GM19438 (cell line): ENCODE measurements at regions not wholly inside any gene's neighbourhood (a gene's known extent, or its start where the extent isn't known, plus 50 kb on each side); places are given as distances from the start of the nearest gene placed in this dataset.

ENCODE experiments used
- ATAC-seq: cut with Tn5 transposase; IDR thresholded peaks from one replicate; pipeline ENCODE4 v1.9.1; 2021; ENCODE audit warnings: low read depth; ENCODE audit not compliant: unreplicated experiment

DNA sequence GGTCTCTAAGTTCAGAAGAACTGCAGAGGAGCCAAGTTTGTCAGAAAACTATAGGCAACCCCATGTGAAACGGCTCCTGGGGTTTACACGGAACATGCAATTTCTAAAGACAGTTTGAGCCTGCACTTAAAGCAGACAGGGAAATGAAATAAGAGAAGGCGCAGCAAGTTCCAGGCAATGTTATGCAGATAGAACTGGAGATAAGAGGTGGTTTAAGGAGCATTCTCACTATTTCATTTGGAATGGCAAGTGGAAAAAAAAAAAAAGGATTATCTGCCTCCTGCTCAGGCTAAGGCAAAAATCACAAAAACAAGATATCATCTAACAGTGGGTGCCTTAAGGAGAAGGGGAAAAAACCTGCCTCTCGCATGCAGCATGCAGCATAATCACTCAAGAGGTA is 2252.4 kb downstream of the MAT2B start:
- ATAC-seq, result no peak

DNA sequence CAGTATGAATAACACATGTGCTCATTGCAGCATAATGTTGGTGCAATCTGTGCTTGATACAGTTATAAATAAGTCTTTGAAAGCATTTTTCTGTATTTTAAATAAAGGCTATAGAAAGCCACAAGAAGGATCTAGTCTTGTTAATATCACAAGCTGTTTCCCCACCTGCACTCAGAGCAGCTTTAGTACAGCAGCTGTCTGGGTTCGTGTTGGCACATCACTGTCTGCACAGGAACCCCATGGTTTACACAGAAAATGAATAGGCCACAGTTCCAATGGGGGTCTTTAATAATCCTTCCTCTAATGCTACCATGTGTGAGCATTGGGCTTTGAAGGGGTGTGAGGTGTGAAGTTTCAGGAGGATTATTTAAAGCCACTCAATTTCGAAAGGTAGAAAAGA is 2269.7 kb downstream of the MAT2B start:
- no peak for ATAC-seq

- no peak for ATAC-seq
Measured at GRCh38 chr5:165779505-165779904, 2274.1 kb downstream of the MAT2B start.

GRCh38 chr5:165780901-165781300 is 2275.5 kb downstream of the MAT2B start:
- no peak for ATAC-seq

DNA sequence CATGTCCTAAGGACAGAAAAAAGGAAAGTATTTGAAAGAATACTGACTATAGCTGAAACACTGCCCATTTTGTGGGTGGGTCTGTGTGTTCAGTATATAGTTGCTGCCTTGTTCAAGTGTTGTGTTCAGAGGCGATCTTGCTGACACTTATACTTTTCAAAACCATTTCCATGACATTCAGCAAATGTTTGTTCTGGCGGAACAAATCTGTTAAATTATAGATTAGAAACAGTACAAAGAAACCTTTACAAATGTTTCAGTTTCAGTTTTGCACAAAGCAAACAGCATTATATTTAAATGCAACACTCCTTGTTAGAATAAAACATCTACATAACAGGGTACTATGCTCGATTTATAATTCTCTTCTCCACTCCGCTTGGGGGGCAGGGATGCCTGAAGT is 2276.3 kb downstream of the MAT2B start:
- ATAC-seq, result no peak

GRCh38 chr5:165783024-165783423 is 2277.6 kb downstream of the MAT2B start:
- ATAC-seq, result no peak

- no peak for ATAC-seq
Measured at GRCh38 chr5:165786073-165786472, 2280.7 kb downstream of the MAT2B start.

DNA sequence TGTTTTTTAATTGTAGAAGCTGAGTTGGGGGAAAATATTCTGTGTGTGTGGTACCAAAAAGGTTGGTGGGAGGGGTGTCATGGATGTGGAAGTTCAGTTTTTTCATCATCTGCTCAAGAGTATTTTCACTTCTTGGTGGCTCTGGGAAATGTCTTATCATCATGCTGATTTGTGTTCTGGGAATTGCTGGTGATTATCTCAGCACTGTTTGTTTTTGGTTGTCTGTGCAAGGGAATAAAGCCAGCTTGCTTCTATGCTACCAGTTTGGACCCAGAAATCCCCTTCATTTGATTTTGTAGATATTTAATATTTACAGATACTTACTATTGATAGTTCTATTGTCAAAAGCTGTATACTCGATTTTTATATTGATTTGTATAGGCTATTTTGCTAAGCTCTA is 2289.7 kb downstream of the MAT2B start:
- ATAC-seq, result no peak

GRCh38 chr5:165805756-165806155 is 2300.3 kb downstream of the MAT2B start:
- no peak for ATAC-seq

- ATAC-seq, result no peak
Measured at GRCh38 chr5:165808335-165808734, 2302.9 kb downstream of the MAT2B start.

GRCh38 chr5:165809914-165810313 is 2304.5 kb downstream of the MAT2B start:
- ATAC-seq, result no peak

DNA sequence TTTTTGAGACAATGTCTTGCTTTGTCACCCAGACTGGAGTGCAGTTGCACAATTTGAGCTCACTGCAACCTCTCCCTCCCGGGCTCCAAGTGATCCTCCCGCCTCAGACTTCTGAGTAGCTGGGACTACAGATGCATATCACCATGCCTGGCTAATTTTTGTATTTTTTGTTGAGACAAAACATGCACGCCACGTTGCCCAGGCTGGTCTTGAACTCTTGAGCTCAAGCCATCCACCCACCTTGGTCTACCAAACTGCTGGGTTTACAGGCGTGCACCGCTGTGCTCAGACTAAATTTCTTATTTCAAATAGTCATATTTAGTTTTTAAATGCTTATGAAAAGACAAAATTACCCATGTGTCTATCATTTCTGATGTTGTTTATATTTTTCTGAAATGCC is 2324.1 kb downstream of the MAT2B start:
- no peak for ATAC-seq

DNA sequence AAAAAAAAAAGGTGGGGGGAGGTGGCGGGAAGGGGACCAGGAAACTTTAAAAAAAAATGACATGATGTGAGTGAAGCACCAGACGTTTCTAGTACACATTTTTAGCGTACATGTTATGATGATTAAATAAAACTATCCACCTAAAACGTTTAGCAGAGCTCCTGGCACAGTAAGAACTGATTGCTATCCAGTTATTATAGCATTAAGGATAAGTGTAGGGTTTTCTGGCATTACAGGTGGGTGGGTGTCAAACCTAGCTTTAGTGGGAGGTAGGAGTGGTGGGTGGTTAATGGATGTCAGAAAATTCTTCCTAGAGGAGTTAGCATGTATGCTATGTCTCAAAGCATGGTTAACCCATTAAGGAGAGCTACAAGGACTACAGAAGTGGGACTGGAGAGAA is 2329.5 kb downstream of the MAT2B start:
- no peak for ATAC-seq

- ATAC-seq, result no peak
Measured at GRCh38 chr5:165836046-165836445, 2330.6 kb downstream of the MAT2B start.

- no peak for ATAC-seq
Measured at GRCh38 chr5:165837286-165837685, 2331.9 kb downstream of the MAT2B start.

GRCh38 chr5:165844571-165844970 is 2339.2 kb downstream of the MAT2B start:
- no peak for ATAC-seq

DNA sequence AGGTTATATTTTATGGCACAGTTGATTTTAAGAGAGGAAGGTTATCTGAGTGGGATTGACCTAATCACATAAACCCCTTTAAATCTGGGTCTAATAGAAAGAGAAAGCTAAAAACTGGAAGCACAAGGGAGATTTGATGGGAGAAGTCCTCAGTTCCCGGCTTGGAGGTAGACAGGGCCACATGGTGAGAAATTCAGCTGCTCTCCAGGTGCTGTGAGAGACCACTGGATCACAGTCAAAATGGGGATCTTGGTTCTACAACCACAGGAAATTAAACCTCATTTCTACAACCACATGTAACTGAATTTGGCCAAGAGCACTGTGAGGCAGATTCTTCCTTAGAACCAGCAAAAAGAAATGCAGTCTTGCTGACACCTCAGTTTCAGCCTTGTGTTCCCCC is 2352.7 kb downstream of the MAT2B start:
- no peak for ATAC-seq

GRCh38 chr5:165859251-165859650 is 2353.8 kb downstream of the MAT2B start:
- no peak for ATAC-seq

DNA sequence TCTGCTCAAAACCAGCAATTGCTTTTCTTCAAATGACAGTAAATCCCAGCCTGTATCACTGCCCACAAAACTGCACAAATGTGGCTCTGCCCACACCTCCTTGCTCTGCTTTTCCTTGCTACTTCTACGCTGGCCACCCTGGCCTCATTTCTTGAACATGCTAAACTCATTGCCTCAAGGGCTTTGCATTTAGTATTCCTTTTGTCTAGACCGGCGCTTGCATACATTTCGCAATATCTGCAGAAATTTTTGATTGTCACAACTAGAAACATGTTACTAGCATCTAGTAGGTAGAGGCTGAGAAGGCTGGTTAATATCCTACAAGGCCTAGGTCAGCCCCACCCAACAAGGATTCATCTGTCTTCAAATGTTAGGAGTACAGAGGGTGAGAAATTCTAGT is 2357.8 kb downstream of the MAT2B start:
- ATAC-seq, result no peak

GRCh38 chr5:165871291-165871690 is 2365.9 kb downstream of the MAT2B start:
- no peak for ATAC-seq

GRCh38 chr5:165874851-165875250 is 2369.4 kb downstream of the MAT2B start:
- ATAC-seq, result no peak

GRCh38 chr5:165876538-165876937 is 2371.1 kb downstream of the MAT2B start:
- ATAC-seq, result no peak

DNA sequence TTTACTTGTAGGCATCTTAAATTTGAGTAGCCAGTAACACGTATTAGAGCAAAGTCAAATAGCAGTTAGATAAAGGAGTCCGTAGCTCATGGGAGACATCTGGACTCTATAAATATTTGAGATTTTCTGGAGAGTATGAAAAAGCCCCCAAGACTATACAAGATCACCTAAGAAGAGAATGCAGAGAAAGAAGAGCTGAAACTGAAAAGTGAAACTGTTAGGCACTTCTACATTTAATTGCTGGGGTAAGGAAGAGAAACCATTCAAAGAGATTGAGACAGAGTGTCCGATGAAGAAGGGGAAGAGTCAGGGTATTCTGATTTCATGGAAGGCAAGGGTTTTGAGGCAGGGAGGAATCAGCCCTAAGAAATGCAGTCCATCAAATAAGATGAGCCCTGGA is 2372.1 kb downstream of the MAT2B start:
- ATAC-seq, result no peak

DNA sequence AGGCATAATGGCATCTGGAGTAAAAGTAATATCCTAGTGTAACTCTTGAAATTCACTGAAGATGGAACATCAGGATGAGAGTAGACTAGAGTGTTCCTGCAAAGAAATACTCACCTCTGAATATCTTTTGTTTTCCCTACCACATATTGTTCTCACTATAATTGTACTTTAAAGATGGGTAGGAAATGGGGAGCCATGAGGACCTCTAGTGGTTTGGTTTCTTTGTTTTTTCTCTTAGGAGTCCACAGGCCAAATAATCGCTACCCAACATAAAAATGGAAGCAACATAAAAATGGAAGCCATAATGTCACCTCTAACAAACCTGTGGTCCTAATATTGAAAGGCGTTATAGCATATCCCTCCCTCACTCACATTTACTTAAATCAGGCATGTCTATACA is 2375.8 kb downstream of the MAT2B start:
- ATAC-seq, result no peak
